ENCODE measurements at regions not wholly inside any gene's neighbourhood (a gene's known extent, or its start where the extent isn't known, plus 50 kb on each side); places are given as distances from the start of the nearest gene placed in this dataset.

- TF ChIP-seq CTCF (IDR thresholded peaks at IDR 0.05) = no peak
- TF ChIP-seq POLR2A (IDR thresholded peaks at IDR 0.05) = no peak
- TF ChIP-seq EP300 (IDR thresholded peaks at IDR 0.05; ENCODE audit: low read depth) = no peak
These were observed 104.9 kb upstream of the AGBL1 start for GRCh38 chr15:85974742-85975141.
